H9 (cell line): ENCODE measurements at regions not wholly inside any gene's neighbourhood (a gene's known extent, or its start where the extent isn't known, plus 50 kb on each side); places are given as distances from the start of the nearest gene placed in this dataset.

Experiments used
- DNase-seq: peaks from one replicate; pipeline ENCODE4 v3.0.0-alpha.2; 2017
- H2AFZ ChIP-seq: one replicate; pipeline ENCODE4 v1.6.1; 2013; ENCODE audit warnings: mild to moderate bottlenecking, low read length, control low read depth, moderate library complexity
- H2AK5ac ChIP-seq: 2 replicates; pipeline ENCODE4 v1.6.1; 2013; ENCODE audit warnings: low read length, control low read depth, mixed read lengths; ENCODE audit not compliant: insufficient read length
- H2BK120ac ChIP-seq: one replicate; pipeline ENCODE4 v1.6.1; 2013; ENCODE audit warnings: low read depth, mild to moderate bottlenecking, low read length, control low read depth, inconsistent platforms; ENCODE audit not compliant: poor library complexity, severe bottlenecking
- H2BK12ac ChIP-seq: 2 replicates; pipeline ENCODE4 v1.6.1; 2013; ENCODE audit warnings: low read length, control low read depth, mixed read lengths, low read depth; ENCODE audit not compliant: insufficient read length
- H2BK15ac ChIP-seq: 2 replicates; pipeline ENCODE4 v1.6.1; 2013; ENCODE audit warnings: low read depth, low read length, control low read depth
- H2BK20ac ChIP-seq: one replicate; pipeline ENCODE4 v1.6.1; 2013; ENCODE audit warnings: low read depth, mild to moderate bottlenecking, low read length, control low read depth, inconsistent platforms; ENCODE audit not compliant: poor library complexity, severe bottlenecking
- H2BK5ac ChIP-seq: 2 replicates; pipeline ENCODE4 v1.6.1; 2013; ENCODE audit warnings: low read length, control low read depth, mixed read lengths; ENCODE audit not compliant: insufficient read length
- H3K14ac ChIP-seq: 2 replicates; pipeline ENCODE4 v1.6.1; 2013; ENCODE audit warnings: low read length, control low read depth; ENCODE audit not compliant: insufficient read depth
- H3K18ac ChIP-seq: 2 replicates; pipeline ENCODE4 v1.6.1; 2013; ENCODE audit warnings: low read depth, mild to moderate bottlenecking, mixed read lengths, low read length, control low read depth; ENCODE audit not compliant: insufficient read length
- H3K23ac ChIP-seq: 2 replicates; pipeline ENCODE4 v1.6.1; 2013; ENCODE audit warnings: low read length, control low read depth, mixed read lengths, low read depth; ENCODE audit not compliant: insufficient read length
- H3K23me2 ChIP-seq: 2 replicates; pipeline ENCODE4 v1.6.1; 2013; ENCODE audit warnings: low read depth, mild to moderate bottlenecking, mixed read lengths, low read length, control low read depth; ENCODE audit not compliant: insufficient read length, poor library complexity, severe bottlenecking
- H3K27ac ChIP-seq: 2 replicates; pipeline ENCODE4 v1.5.1; 2013; ENCODE audit warnings: low read length, control low read depth, mixed read lengths, low read depth; ENCODE audit not compliant: insufficient read length
- H3K27me3 ChIP-seq: 2 replicates; pipeline ENCODE4 v1.6.1; 2013; ENCODE audit warnings: low read length, control low read depth, inconsistent platforms; ENCODE audit not compliant: insufficient read depth
- H3K4ac ChIP-seq: 2 replicates; pipeline ENCODE4 v1.6.1; 2013; ENCODE audit warnings: low read depth, mild to moderate bottlenecking, control low read depth, inconsistent platforms, low read length, moderate library complexity
- H3K4me1 ChIP-seq: 2 replicates; pipeline ENCODE4 v1.6.1; 2013; ENCODE audit warnings: low read length, control low read depth, inconsistent platforms; ENCODE audit not compliant: insufficient read depth
- H3K4me2 ChIP-seq: 2 replicates; pipeline ENCODE4 v1.6.1; 2013; ENCODE audit warnings: low read length, control low read depth, mixed read lengths; ENCODE audit not compliant: insufficient read length, insufficient read depth
- H3K56ac ChIP-seq: 2 replicates; pipeline ENCODE4 v1.6.1; 2013; ENCODE audit warnings: low read depth, mild to moderate bottlenecking, mixed read lengths, low read length, control low read depth; ENCODE audit not compliant: insufficient read length
- H3K79me1 ChIP-seq: 2 replicates; pipeline ENCODE4 v1.6.1; 2013; ENCODE audit warnings: low read depth, mild to moderate bottlenecking, moderate library complexity, low read length, control low read depth, inconsistent platforms; ENCODE audit not compliant: insufficient read depth, poor library complexity, severe bottlenecking
- H3K79me2 ChIP-seq: 2 replicates; pipeline ENCODE4 v1.6.1; 2013; ENCODE audit warnings: low read length, control low read depth, inconsistent platforms; ENCODE audit not compliant: insufficient read depth
- H3K9ac ChIP-seq: 2 replicates; pipeline ENCODE4 v1.6.1; 2013; ENCODE audit warnings: low read length, control low read depth, mixed read lengths; ENCODE audit not compliant: insufficient read length; ENCODE audit errors: extremely low read depth
- H3K9me3 ChIP-seq: one replicate; pipeline ENCODE4 v1.6.1; 2013; ENCODE audit warnings: low read depth, low read length, inconsistent platforms; ENCODE audit not compliant: control insufficient read depth
- H3T11ph ChIP-seq: one replicate; pipeline ENCODE4 v1.6.1; 2013; ENCODE audit warnings: mild to moderate bottlenecking, low read length, control low read depth, inconsistent platforms
- H4K20me1 ChIP-seq: one replicate; pipeline ENCODE4 v1.6.1; 2013; ENCODE audit not compliant: control insufficient read depth, insufficient read length, insufficient read depth
- H4K5ac ChIP-seq: 2 replicates; pipeline ENCODE4 v1.6.1; 2013; ENCODE audit warnings: low read depth, mild to moderate bottlenecking, mixed read lengths, low read length, control low read depth; ENCODE audit not compliant: insufficient read length
- H4K8ac ChIP-seq: replicated peaks from 2 replicates; pipeline ENCODE4 v1.6.1; 2013; ENCODE audit warnings: low read length, control low read depth, mixed read lengths, low read depth; ENCODE audit not compliant: insufficient read length
- H4K91ac ChIP-seq: 2 replicates; pipeline ENCODE4 v1.6.1; 2013; ENCODE audit warnings: low read depth, mild to moderate bottlenecking, moderate library complexity, mixed read lengths, low read length, control low read depth; ENCODE audit not compliant: insufficient read length
- H3K27ac Mint-ChIP-seq, 3 experiments: 2 replicates in 2 of 3; 3 replicates in 1 of 3; pipeline ENCODE4 v1.8.0; 2020 to 2021; ENCODE audit warnings: mixed read lengths in 3 of 3, mild to moderate bottlenecking in 1 of 3, moderate library complexity in 1 of 3
- H3K27me3 Mint-ChIP-seq: 2 replicates; pipeline ENCODE4 v1.8.0; 2021; ENCODE audit warnings: low read depth, mild to moderate bottlenecking, moderate library complexity, mixed read lengths
- H3K36me3 Mint-ChIP-seq, 3 experiments: 2 replicates in 2 of 3; 3 replicates in 1 of 3; pipeline ENCODE4 v1.8.0; 2020 to 2021; ENCODE audit warnings: low read depth in 3 of 3, mixed read lengths in 3 of 3; ENCODE audit not compliant: insufficient read depth in 1 of 3
- H3K4me1 Mint-ChIP-seq, 2 experiments: 2 replicates each; pipeline ENCODE4 v1.8.0; 2020; ENCODE audit warnings: mixed read lengths in 2 of 2
- H3K4me3 Mint-ChIP-seq, 2 experiments: 2 replicates in 1 of 2; 3 replicates in 1 of 2; pipeline ENCODE4 v1.8.0; 2020 to 2021; ENCODE audit warnings: mild to moderate bottlenecking in 2 of 2, mixed read lengths in 2 of 2, moderate library complexity in 1 of 2
- H3K9me3 Mint-ChIP-seq, 2 experiments: 2 replicates in 1 of 2; 3 replicates in 1 of 2; pipeline ENCODE4 v1.8.0; 2020; ENCODE audit warnings: mild to moderate bottlenecking in 2 of 2, mixed read lengths in 2 of 2, moderate library complexity in 1 of 2
- CTCF ChIP-seq: fragments of 200-600 bp; sonication (generic); conservative IDR thresholded peaks from 3 replicates; pipeline ENCODE4 v1.8.0; 2021; ENCODE audit warnings: antibody characterized with exemption, mild to moderate bottlenecking
- WGBS: extraction: QIAGEN DNeasy Blood & Tissue Kit; methylation state at CpG from one replicate; pipeline ENCODE4 v1.1.7; 2013; ENCODE audit warnings: missing lambda C conversion rate, low lambda C conversion rate, mixed read lengths; ENCODE audit not compliant: insufficient read length; ENCODE audit errors: extremely low coverage; 5-methylcytosine and 5-hydroxymethylcytosine counted together

DNA sequence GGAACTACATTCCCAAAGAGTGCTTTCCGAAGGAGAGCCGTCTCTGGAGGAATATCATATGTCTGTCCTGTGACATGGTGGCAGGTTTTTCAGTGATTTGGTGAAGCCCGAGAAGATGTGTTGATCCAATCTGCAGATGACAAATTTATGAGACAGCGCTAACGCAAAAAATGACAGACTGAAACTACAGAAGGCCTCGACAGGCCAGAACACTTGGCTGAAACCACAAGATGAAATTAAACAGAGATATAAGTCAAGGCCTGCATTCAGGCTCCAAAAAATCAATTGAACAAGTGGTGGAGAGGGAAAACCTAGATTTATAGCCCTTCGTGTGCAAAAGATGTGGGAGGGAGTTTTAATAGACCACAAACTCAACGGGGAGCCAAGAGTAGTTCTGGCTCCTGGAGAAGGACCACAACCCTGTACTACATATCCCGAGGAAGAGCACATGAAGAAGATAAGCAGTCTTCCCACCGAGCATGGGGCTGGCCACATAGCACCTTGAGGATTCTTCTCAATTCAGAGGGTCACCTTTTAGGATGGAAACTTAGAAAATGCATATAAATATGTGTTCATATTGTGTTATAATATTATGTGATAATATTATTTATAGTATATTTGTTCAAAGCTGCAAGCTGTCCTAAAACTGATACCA, 231.3 kb upstream of the PDE10A start:
- Histone ChIP-seq H2BK120ac (no peak overlapping the region), H2AK5ac (no peak overlapping the region), H3K27me3 (no peaks in the 10 kb centered on the region; the same call in 1 of the 2 replicates), H4K91ac (no peak overlapping the region), H3K9me3 (no peaks in the 10 kb centered on the region), H3K9ac (no peak overlapping the region), H3K14ac (no peak overlapping the region), H3K27ac (no peak overlapping the region), H3K18ac (no peak overlapping the region), H3K56ac (no peak overlapping the region), H3K79me2 (no peaks in the 10 kb centered on the region), H3T11ph (no peak overlapping the region), H2BK20ac (no peak overlapping the region), H3K23ac (no peak overlapping the region), H3K4me2 (no peak overlapping the region), H2BK5ac (no peak overlapping the region), H2BK15ac (no peak overlapping the region), H4K8ac (no peak overlapping the region), H3K4me1 (no peaks in the 10 kb centered on the region), H3K4ac (no peak overlapping the region), H3K23me2 (no peaks in the 10 kb centered on the region), H2BK12ac (no peak overlapping the region), H2AFZ (no peak overlapping the region), H4K5ac (no peak overlapping the region), H4K20me1 (no peaks in the 10 kb centered on the region), H3K79me1 (no peaks in the 10 kb centered on the region)
- Mint-ChIP-seq H3K27ac (no peak overlapping the region), H3K9me3 (peaks cover 0 to 2% of the 10 kb centered on the region in 2 experiments; a peak in 2 of 5 replicates), H3K36me3 (no peaks in the 10 kb centered on the region; a peak in 1 of 7 replicates), H3K4me3 (no peak overlapping the region), H3K27me3 (peaks cover 30% of the 10 kb centered on the region), H3K4me1 (peaks cover 0 to 7% of the 10 kb centered on the region in 2 experiments; a peak in 1 of 4 replicates)
- no peak for DNase-seq
- WGBS: no CpG with 5 or more reads among the region's 10 CpGs
- no peak for TF ChIP-seq CTCF
